SU-DHL-6 (cell line): ENCODE measurements at regions not wholly inside any gene's neighbourhood (a gene's known extent, or its start where the extent isn't known, plus 50 kb on each side); places are given as distances from the start of the nearest gene placed in this dataset.

Source experiments
- EZH2phosphoT487 ChIP-seq: fragments of 200-600 bp; sonication (generic), shearing (Covaris generic); conservative IDR thresholded peaks from 2 replicates; pipeline ENCODE4 v1.6.1; 2018; ENCODE audit warnings: mild to moderate bottlenecking, antibody characterized with exemption, low read length, moderate library complexity, mixed read lengths
- TF ChIP-seq, protein P1 (sequence below): fragments of 200-600 bp; sonication (generic); IDR thresholded peaks from one replicate; pipeline ENCODE4 v1.5.1; 2017; ENCODE audit warnings: antibody characterized with exemption, mild to moderate bottlenecking, low read length, moderate library complexity; ENCODE audit not compliant: insufficient read depth, poor library complexity, severe bottlenecking

DNA sequence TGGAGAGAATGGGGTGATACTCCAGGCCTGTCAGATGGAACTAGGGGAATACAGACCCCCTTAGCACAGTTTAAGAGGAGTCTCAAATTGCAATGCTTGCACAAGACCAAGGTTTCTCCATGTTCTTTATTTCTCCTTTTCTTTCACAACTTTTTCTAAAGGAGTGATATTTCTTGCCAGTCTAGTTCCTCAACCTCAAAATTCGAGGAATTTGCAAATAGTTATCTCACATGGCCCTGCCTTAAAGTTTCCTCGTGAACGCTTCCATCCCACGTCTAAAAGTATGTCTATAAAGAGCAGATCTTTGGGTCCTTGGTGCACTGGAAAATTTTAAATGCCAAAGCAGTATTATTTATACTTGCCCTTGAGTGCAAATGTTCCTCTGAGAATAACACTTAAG lies 373.8 kb upstream of the KLF4 start:
- TF ChIP-seq, protein P1, sequence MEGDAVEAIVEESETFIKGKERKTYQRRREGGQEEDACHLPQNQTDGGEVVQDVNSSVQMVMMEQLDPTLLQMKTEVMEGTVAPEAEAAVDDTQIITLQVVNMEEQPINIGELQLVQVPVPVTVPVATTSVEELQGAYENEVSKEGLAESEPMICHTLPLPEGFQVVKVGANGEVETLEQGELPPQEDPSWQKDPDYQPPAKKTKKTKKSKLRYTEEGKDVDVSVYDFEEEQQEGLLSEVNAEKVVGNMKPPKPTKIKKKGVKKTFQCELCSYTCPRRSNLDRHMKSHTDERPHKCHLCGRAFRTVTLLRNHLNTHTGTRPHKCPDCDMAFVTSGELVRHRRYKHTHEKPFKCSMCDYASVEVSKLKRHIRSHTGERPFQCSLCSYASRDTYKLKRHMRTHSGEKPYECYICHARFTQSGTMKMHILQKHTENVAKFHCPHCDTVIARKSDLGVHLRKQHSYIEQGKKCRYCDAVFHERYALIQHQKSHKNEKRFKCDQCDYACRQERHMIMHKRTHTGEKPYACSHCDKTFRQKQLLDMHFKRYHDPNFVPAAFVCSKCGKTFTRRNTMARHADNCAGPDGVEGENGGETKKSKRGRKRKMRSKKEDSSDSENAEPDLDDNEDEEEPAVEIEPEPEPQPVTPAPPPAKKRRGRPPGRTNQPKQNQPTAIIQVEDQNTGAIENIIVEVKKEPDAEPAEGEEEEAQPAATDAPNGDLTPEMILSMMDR: no peak
- no peak for TF ChIP-seq EZH2phosphoT487
